Neural progenitor cell (in vitro differentiated cells): ENCODE measurements at regions not wholly inside any gene's neighbourhood (a gene's known extent, or its start where the extent isn't known, plus 50 kb on each side); places are given as distances from the start of the nearest gene placed in this dataset.

Experiments used
- EZH2 ChIP-seq: fragments of 200-600 bp; sonication (generic); IDR thresholded peaks from 2 replicates; pipeline ENCODE4 v1.6.1; 2017; ENCODE audit warnings: antibody characterized with exemption, mild to moderate bottlenecking, moderate library complexity
- EZH2phosphoT487 ChIP-seq: fragments of 200-600 bp; sonication (generic); IDR thresholded peaks from 2 replicates; pipeline ENCODE4 v1.6.1; 2017; ENCODE audit warnings: antibody characterized with exemption
- TF ChIP-seq, protein P1 (sequence below): fragments of 200-600 bp; sonication (generic); IDR thresholded peaks from 2 replicates; pipeline ENCODE4 v1.5.1; 2017; ENCODE audit warnings: antibody characterized with exemption, mild to moderate bottlenecking

DNA sequence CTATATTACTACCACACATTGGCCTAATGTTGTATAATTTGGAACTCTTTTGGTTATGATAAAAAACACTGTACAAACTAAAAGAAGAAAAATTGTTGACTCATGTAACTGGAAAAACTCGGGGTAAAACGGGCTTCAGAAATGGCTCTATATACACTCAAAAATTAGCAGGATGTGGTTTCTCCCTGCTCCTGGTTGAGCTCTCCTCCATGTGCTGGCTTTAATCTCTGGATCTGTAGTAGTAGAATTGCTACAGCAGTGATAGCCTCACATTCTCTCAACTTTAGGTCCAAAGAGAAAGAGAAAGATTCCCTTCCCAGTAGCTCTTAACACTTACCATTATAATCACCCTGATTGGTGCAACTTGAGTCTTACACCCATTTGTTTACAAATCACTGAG lies 274.9 kb upstream of the GALNT5 start:
- TF ChIP-seq, protein P1, sequence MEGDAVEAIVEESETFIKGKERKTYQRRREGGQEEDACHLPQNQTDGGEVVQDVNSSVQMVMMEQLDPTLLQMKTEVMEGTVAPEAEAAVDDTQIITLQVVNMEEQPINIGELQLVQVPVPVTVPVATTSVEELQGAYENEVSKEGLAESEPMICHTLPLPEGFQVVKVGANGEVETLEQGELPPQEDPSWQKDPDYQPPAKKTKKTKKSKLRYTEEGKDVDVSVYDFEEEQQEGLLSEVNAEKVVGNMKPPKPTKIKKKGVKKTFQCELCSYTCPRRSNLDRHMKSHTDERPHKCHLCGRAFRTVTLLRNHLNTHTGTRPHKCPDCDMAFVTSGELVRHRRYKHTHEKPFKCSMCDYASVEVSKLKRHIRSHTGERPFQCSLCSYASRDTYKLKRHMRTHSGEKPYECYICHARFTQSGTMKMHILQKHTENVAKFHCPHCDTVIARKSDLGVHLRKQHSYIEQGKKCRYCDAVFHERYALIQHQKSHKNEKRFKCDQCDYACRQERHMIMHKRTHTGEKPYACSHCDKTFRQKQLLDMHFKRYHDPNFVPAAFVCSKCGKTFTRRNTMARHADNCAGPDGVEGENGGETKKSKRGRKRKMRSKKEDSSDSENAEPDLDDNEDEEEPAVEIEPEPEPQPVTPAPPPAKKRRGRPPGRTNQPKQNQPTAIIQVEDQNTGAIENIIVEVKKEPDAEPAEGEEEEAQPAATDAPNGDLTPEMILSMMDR: no peak
- TF ChIP-seq EZH2phosphoT487 (no peak), EZH2 (no peak)
